Cardiac fibroblast (primary cell): ENCODE measurements at regions not wholly inside any gene's neighbourhood (a gene's known extent, or its start where the extent isn't known, plus 50 kb on each side); places are given as distances from the start of the nearest gene placed in this dataset.
A peak's percentile ranks its signal among the peaks of the same experiment; 100 is the strongest.

Experiments
- DNase-seq, 2 donors: peaks; one replicate each; pipeline versions ENCODE4 v3.0.0 to v3.0.0-alpha.2; 2010; ENCODE audit warnings: low read depth in 2 of 2
- H3K4me3 ChIP-seq, 2 donors: replicated peaks in 1 of 2; 1 replicate in 1 of 2; 2 replicates in 1 of 2; pipeline ENCODE4 v1.5.1; 2011; ENCODE audit warnings: low read depth in 2 of 2, low read length in 2 of 2, mild to moderate bottlenecking in 2 of 2, moderate library complexity in 1 of 2
- CTCF ChIP-seq: IDR thresholded peaks from one replicate; pipeline ENCODE4 v1.5.1; 2011; ENCODE audit warnings: low read depth, mild to moderate bottlenecking, low read length, inconsistent platforms

DNA sequence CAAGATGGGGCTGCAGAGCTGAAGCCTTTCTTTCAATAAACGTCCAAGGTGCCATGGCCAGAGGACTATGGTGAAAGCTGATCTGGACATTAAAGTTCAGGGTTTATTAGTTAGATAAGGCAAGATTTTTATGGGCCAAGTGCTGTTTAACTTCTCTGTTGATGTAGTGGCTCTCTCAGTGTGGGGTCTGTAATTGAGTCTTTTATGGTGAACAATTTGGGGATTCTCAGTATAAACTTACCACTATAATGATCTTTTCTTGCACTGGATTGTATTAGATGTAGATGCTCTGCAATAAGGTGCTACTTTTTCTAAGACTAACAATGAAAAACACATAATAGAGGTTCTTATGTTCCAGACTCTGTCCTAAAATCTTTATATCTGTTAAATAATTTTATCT is 190.1 kb upstream of the KLF12 start:
- no peak for TF ChIP-seq CTCF
- no peak overlapping the region for H3K4me3 ChIP-seq
- DNase-seq = no peak

DNA sequence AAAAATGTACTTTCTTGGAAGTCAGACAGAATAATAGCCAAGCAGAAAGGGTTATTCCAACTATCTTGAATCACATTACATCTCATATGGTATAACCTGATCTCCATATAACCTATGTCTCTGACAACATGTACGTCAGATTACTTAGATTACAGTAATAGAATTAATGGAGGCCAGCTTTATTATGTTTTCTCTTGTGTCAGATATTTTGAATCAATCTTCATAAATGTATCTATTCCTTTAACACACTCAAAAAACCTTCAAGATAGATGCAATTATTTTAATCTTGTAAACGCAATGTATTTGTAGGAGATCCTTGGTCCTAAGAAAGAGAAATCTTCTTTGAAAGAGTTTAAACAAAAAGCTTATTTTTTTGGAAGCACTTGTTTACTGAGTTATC is 188.4 kb upstream of the KLF12 start:
- TF ChIP-seq CTCF = no peak
- DNase-seq = no peak

GRCh38 chr13:74320282-74320681 is 186.1 kb upstream of the KLF12 start:
- H3K4me3 ChIP-seq = no peak overlapping the region
- DNase-seq = no peak
- TF ChIP-seq CTCF = no peak

More for the DNA sequence above, 188.4 kb upstream of the KLF12 start:
- no peak overlapping the region for H3K4me3 ChIP-seq

DNA sequence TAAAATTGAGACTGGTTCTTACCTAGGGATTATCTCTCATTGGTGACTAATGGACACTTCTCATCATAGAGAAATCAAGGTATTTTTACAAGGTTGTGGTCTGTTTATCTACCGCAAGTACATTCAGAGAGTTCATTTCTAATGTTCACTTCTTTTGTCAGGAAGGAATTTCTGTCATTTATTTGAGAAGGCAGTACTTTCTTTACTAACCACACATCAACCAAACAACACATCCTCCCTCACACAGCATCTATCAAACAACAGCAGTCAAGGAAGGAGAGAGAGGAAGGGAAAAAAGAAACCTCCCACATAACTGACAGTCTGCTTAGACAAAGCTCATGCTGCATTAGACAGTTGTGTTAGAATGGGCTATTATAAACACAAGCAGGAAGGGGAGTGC is 182.3 kb upstream of the KLF12 start:
- no peak for TF ChIP-seq CTCF
- H3K4me3 ChIP-seq = no peak overlapping the region
- DNase-seq = no peak

GRCh38 chr13:74306496-74306895 is 172.3 kb upstream of the KLF12 start:
- TF ChIP-seq CTCF = no peak
- peak; percentile 11 to 23 for DNase-seq
- no peak overlapping the region for H3K4me3 ChIP-seq

DNA sequence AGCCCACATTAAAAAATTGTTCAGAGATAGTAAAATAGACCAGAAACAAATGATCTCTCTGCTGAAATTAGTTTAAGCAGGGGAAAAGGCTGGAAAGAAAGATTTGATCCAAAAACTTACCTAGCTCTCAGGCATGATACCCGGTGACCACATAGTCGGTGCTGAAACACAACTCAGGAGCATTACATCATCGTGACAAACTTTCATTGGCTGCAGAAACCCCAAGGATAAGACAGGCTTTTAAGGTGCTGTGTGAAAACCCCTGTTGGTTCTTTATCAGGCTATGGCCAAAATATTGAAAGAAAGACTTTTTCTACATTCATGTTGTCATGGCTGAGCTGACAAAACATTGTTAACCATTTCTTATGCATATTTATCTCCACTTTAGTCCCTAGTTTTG is 171.7 kb upstream of the KLF12 start:
- peak in 1 of 2 donors; percentile 17 for DNase-seq
- no peak overlapping the region for H3K4me3 ChIP-seq
- no peak for TF ChIP-seq CTCF

DNA sequence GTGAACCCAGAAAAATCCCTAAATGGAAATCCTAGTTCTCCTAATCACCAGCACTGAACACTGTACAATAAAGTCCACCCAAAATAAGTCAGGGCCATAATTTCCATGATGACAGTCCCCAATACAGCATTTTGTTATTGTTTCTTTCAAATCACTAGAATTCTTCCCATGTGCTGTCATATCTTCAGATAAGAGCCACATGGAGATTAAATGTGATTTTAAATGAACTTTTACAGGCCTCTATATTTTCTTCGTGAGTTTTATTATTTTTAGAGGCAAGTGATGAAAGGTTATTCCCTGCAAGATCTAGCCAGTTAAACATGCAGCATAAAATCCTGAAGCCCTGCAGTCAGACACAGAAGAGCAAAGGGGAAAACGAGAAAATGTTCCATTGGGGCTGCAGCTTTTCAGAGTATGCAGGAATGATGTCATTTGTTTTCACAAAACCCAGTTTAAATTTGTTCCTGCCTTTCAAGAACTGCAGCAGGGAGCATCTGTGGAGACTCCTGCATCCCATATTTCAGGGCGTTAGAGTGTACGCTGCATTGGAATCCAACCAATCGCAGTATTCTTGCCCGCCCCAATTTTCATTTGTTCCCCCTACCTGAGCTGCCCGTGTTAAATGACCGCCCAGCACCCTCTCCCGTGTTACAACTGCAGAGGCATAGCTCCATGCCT is 167.2 kb upstream of the KLF12 start:
- peak in 1 of 2 donors; percentile 15 for DNase-seq
- TF ChIP-seq CTCF = no peak
- no peak overlapping the region for H3K4me3 ChIP-seq
